Spleen (tissue), 11 donors: ENCODE measurements at regions not wholly inside any gene's neighbourhood (a gene's known extent, or its start where the extent isn't known, plus 50 kb on each side); places are given as distances from the start of the nearest gene placed in this dataset.

Experiments used
- DNase-seq: peaks from one replicate; pipeline ENCODE4 v3.0.0-alpha.2; 2020
- H3K27ac ChIP-seq, 8 donors: fragments of 200-600 bp; sonication (generic) in 7 of 8; 1 replicate in 4 of 8; 2 replicates in 4 of 8; pipeline versions ENCODE4 v1.5.0 to v1.8.0; 2016 to 2021; ENCODE audit warnings: inconsistent platforms in 4 of 8, mild to moderate bottlenecking in 4 of 8, moderate library complexity in 1 of 8
- H3K27me3 ChIP-seq, 7 donors: fragments of 200-600 bp; sonication (generic) in 6 of 7; replicated peaks in 1 of 7; 1 replicate in 4 of 7; 2 replicates in 3 of 7; pipeline versions ENCODE4 v1.5.0 to v1.8.0; 2016 to 2021; ENCODE audit warnings: inconsistent platforms in 3 of 7, mild to moderate bottlenecking in 1 of 7
- H3K36me3 ChIP-seq, 6 donors: fragments of 200-600 bp; sonication (generic) in 5 of 6; 1 replicate in 4 of 6; 2 replicates in 2 of 6; pipeline versions ENCODE4 v1.5.0 to v1.8.0; 2016 to 2021; ENCODE audit warnings: inconsistent platforms in 2 of 6
- H3K4me1 ChIP-seq, 6 donors: fragments of 200-600 bp; sonication (generic) in 5 of 6; 1 replicate in 3 of 6; 2 replicates in 3 of 6; pipeline versions ENCODE4 v1.5.0 to v1.8.0; 2016 to 2021; ENCODE audit warnings: inconsistent platforms in 3 of 6
- H3K4me3 ChIP-seq, 8 donors: fragments of 200-600 bp; sonication (generic) in 7 of 8; 1 replicate in 4 of 8; 2 replicates in 4 of 8; pipeline versions ENCODE4 v1.5.0 to v1.8.0; 2016 to 2021; ENCODE audit warnings: inconsistent platforms in 4 of 8, mild to moderate bottlenecking in 4 of 8, moderate library complexity in 2 of 8
- H3K9me3 ChIP-seq, 8 donors: fragments of 200-600 bp; sonication (generic) in 7 of 8; 1 replicate in 4 of 8; 2 replicates in 4 of 8; pipeline versions ENCODE4 v1.5.0 to v1.8.0; 2016 to 2021; ENCODE audit warnings: inconsistent platforms in 4 of 8
- CTCF ChIP-seq, 11 experiments: fragments of 200-600 bp in 7 of 11; fragments of 450-650 bp in 4 of 11; sonication (generic) in 4 of 11; IDR thresholded peaks in 8 of 11; conservative IDR thresholded peaks in 3 of 11; 1 replicate in 7 of 11; 2 replicates in 4 of 11; pipeline versions ENCODE4 v1.4.0 to v1.8.0; 2016 to 2021; ENCODE audit warnings: antibody characterized with exemption in 11 of 11, inconsistent platforms in 4 of 11, mild to moderate bottlenecking in 1 of 11
- POLR2A ChIP-seq, 3 donors: fragments of 450-650 bp; IDR thresholded peaks; one replicate each; pipeline ENCODE4 v1.5.1; 2017; ENCODE audit warnings: antibody characterized with exemption in 3 of 3, mild to moderate bottlenecking in 1 of 3
- POLR2AphosphoS5 ChIP-seq, 3 donors: sonication (generic); formaldehyde crosslinking; IDR thresholded peaks; one replicate each; pipeline ENCODE4 v1.5.1; 2017; ENCODE audit warnings: antibody characterized with exemption in 3 of 3
- WGBS, 5 donors: extraction: QIAGEN DNeasy Blood & Tissue Kit in 3 of 5; methylation state at CpG; one replicate each; pipeline versions ENCODE4 v1.1.5 to v1.1.7; 2013 to 2018; 5-methylcytosine and 5-hydroxymethylcytosine counted together
- intact Hi-C: fragments of 100-400 bp; cut with DNase I; formaldehyde crosslinking; loops from one replicate; pipeline ENCODE4 v1.15.0; 2023; ENCODE audit warnings: low total_unique reads
- donor health status: healthy with polysubstance abuse.
- donor health status: DM: no; HTN: no; CAD: no; lungs with moderate emphysema.
- donor health status: DM: no; HTN: no; CAD: no.
- donor health status: Bipolar disorder and iron deficiency.
- donor health status: healthy.
- donor health status: DM: no; HTN: no; CAD: no.
- donor health status: DM: yes; HTN: yes; CAD: no.

DNA sequence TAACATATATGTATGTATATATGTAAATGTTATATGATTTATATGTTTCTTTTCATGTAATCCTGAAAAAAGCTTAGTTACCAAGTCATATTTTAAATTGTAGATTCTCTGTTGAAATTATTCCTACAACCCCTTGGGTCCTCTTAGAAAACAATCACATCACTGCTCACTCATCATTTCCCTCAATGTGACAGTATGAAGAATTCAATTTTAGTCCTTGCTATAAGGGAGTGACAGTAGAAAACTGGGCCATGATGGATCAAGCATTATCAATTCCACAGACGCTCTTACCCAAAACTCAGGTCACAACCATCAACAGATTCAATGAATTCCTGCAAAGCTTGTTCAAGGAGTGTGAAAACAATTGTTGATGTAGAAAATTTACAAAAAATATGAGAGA lies 1389.5 kb upstream of the ACVR2A start:
- no peak overlapping the region for H3K27ac ChIP-seq
- DNase-seq = no peak
- no peaks in the 10 kb centered on the region for H3K4me1 ChIP-seq
- H3K27me3 ChIP-seq = no peaks in the 10 kb centered on the region
- peaks cover 0 to 29% (median 26%) of the 10 kb centered on the region in 8 donors for H3K9me3 ChIP-seq
- intact Hi-C loops = no loop called here
- no peaks in the 10 kb centered on the region for H3K36me3 ChIP-seq
- no peak overlapping the region for H3K4me3 ChIP-seq
- no peak for TF ChIP-seq CTCF (IDR thresholded peaks at IDR 0.05 in 8 of 11, conservative IDR thresholded peaks at IDR 0.05 in 3 of 11)
- no peak for TF ChIP-seq POLR2AphosphoS5 (IDR thresholded peaks at IDR 0.05)
- no peak for TF ChIP-seq POLR2A (IDR thresholded peaks at IDR 0.05)
- 94 to 98% (median 94%) methylated on average over 1 of the region's 1 CpG for WGBS, 5 donors

DNA sequence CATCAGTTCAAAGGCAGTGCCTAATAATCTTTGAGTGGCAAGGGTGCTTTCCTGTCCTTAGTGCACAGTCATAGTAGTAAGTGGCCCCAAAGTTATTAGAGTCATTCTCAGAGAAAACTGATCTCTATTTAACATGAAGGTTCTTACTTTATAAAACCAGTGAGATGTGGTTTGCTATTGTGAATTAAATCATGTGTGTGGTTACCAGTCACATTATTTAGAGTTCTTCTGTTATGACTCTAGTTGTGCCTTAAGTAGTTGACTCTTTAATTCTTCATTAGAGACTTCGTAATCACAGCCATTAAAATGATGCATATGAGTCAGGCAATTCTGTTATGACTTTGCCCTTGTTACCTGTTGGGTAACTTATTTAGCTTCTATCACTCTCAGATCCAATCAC lies 1392.9 kb upstream of the ACVR2A start:
- Histone ChIP-seq H3K27me3 (no peaks in the 10 kb centered on the region), H3K27ac (no peak overlapping the region)

GRCh38 chr2:146450131-146450530 lies 1394.7 kb upstream of the ACVR2A start:
- Histone ChIP-seq H3K27me3 (no peaks in the 10 kb centered on the region), H3K36me3 (no peaks in the 10 kb centered on the region), H3K4me1 (no peaks in the 10 kb centered on the region), H3K4me3 (no peak overlapping the region), H3K27ac (no peak overlapping the region), H3K9me3 (no peaks in the 10 kb centered on the region)
- TF ChIP-seq CTCF (IDR thresholded peaks at IDR 0.05 in 8 of 11, conservative IDR thresholded peaks at IDR 0.05 in 3 of 11) = no peak
- no peak for TF ChIP-seq POLR2A (IDR thresholded peaks at IDR 0.05)
- TF ChIP-seq POLR2AphosphoS5 (IDR thresholded peaks at IDR 0.05) = no peak
- intact Hi-C loops = no loop called here
- WGBS, 5 donors = 72 to 87% (median 80%) methylated on average over 2 of the region's 2 CpGs
- no peak for DNase-seq

More for the DNA sequence above, 1392.9 kb upstream of the ACVR2A start:
- 65 to 79% (median 74%) methylated on average over 1 of the region's 1 CpG for WGBS, 5 donors
- DNase-seq = no peak
- Histone ChIP-seq H3K36me3 (no peaks in the 10 kb centered on the region), H3K4me1 (no peaks in the 10 kb centered on the region), H3K9me3 (no peaks in the 10 kb centered on the region), H3K4me3 (no peak overlapping the region)
- intact Hi-C loops = no loop called here
- TF ChIP-seq CTCF (IDR thresholded peaks at IDR 0.05 in 8 of 11, conservative IDR thresholded peaks at IDR 0.05 in 3 of 11) = no peak
- no peak for TF ChIP-seq POLR2AphosphoS5 (IDR thresholded peaks at IDR 0.05)
- no peak for TF ChIP-seq POLR2A (IDR thresholded peaks at IDR 0.05)

DNA sequence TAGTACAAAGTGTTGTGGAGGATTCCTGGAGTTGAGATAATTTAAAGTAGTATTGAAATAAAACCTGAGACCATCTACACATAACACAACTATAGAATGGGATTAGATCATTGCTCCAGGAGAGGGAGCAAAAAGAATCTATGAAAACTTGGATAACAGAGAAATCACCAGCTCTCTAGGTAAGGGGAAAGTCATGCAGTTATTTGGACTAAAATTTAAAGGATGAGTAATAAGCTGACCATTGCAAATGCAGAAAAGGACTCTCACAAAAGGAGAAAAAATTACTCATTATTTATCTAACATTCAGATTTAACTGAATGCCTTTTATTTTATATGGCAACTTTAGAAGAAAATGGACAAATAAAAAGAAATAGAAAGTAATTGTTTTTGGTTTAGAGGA lies 1399.8 kb upstream of the ACVR2A start:
- H3K27me3 ChIP-seq = no peaks in the 10 kb centered on the region
- TF ChIP-seq POLR2AphosphoS5 (IDR thresholded peaks at IDR 0.05) (no peak), CTCF (IDR thresholded peaks at IDR 0.05 in 8 of 11, conservative IDR thresholded peaks at IDR 0.05 in 3 of 11) (no peak), POLR2A (IDR thresholded peaks at IDR 0.05) (no peak)
- H3K4me3 ChIP-seq = no peak overlapping the region
- intact Hi-C loops = no loop called here
- no peaks in the 10 kb centered on the region for H3K9me3 ChIP-seq
- no peak overlapping the region for H3K27ac ChIP-seq
- DNase-seq = no peak
- no peaks in the 10 kb centered on the region for H3K36me3 ChIP-seq
- no peaks in the 10 kb centered on the region for H3K4me1 ChIP-seq
